HG03354 (cell line): ENCODE measurements at regions not wholly inside any gene's neighbourhood (a gene's known extent, or its start where the extent isn't known, plus 50 kb on each side); places are given as distances from the start of the nearest gene placed in this dataset.
A peak's percentile ranks its signal among the peaks of the same experiment; 100 is the strongest.
"Not testable (repeated sequence)": the region's sequence is repeated elsewhere in the genome, so short reads cannot be mapped to it uniquely, and the experiment has no call there.

ENCODE experiments used
- ATAC-seq: cut with Tn5 transposase; IDR thresholded peaks from one replicate; pipeline ENCODE4 v1.9.1; 2021; ENCODE audit warnings: mild to moderate bottlenecking; ENCODE audit not compliant: unreplicated experiment, poor library complexity, severe bottlenecking

DNA sequence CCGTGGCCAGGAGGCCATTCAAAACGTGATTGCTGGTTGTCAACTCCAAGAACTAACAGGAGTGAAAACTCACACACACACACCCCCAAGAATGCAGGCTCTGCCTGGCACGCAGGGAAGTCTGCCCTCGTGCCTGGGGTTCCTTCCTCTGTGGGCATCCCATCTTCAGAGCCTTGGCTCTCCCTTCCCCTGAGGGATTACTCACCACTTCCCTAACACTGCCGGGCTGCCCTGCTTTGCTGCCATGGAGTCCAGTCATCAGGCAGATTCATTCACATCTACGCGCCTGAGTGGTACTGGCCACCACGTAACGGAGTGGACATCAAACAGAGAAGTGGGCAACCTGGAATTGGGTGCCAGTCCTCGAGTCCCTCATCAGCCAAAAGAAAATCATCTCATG lies 120.7 kb upstream of the TMEM45B start:
- no peak for ATAC-seq

DNA sequence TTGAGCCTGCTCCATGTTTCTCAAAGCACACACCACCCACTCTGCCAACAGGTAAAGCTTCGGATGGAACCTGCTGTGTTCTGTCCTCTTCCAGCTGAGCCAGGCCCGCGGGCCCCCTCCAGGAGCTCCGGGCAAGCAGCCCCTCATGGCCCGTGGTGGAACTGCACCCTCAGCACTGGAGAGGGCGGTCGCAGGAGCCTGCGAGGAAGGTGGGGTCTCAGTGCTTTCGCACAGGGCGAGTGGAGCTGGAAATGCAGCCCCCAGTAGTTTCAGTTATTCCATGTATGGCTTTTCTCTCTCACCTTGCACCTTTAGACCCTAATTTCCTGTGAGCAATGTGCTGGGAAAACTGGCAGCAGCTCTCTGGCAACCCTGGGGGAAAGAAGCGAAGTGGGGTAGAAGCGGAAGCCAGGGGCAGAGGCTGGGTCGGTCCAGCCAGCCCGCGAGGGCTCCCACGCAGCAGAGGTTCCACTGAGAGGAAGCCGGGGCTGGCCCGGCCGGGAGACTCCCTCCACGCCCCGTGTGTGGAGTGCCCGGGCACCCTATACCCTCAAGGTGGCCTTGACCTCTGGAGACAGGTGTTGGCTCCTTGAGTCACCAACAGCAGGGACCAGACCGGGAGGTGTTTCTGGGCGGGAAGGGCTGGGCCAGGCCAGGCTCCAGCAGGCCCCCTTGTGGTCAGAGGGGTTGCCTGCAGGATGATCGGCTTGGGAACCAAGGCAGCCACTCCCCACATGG lies 119.9 kb upstream of the TMEM45B start:
- peak; percentile 95 for ATAC-seq

DNA sequence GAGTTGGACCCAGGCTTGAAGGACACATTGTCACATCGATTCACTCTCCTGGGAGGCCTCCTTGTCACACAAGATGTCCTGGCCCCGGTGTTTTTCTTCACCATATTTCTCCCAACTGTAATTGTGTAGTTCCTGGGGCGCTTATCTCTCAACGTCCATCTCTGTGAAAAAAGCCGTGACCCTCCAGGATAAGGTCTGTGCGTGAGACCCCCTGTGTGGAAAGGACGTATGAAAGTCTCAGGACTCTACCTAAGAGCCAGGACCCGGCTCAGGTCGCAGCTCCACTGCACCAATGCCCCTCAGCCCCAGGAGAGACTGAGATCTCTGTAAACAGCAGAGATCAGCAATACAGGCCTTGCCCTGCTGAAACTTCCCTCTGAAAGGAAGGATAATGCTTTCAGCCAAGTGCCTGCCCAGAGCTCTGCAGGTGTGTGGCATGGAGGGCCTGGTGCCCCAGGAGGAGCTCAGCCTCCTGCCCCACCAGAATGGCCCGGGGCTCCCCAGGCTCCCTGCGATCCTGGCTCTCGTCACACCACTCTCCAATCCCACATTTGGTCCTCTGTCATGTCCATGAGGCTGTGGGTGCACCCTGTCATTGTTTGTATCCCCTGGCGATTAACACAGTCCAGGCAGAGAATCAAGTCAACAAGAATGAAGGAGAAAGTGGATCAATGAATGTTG lies 119.2 kb upstream of the TMEM45B start:
- no peak for ATAC-seq

DNA sequence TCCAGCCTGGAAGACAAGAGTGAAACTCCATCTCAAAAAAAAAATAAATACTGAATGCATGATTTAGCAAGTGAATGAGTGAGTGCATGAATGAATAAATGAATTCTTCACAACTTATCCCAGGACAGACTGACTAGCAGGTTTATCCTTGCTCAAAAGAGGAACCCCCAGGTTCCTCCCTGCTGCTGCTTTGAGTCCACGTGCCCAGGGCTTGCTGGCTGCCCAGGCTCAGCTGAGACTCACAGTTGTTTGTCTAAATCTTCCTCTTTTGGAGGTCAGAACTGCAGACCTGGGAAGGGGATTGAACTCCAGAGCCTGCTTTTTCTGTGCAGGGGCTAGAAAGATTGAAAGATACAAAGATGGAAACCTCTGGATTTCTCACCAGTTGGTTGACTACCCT lies 117.4 kb upstream of the TMEM45B start:
- ATAC-seq: no peak

DNA sequence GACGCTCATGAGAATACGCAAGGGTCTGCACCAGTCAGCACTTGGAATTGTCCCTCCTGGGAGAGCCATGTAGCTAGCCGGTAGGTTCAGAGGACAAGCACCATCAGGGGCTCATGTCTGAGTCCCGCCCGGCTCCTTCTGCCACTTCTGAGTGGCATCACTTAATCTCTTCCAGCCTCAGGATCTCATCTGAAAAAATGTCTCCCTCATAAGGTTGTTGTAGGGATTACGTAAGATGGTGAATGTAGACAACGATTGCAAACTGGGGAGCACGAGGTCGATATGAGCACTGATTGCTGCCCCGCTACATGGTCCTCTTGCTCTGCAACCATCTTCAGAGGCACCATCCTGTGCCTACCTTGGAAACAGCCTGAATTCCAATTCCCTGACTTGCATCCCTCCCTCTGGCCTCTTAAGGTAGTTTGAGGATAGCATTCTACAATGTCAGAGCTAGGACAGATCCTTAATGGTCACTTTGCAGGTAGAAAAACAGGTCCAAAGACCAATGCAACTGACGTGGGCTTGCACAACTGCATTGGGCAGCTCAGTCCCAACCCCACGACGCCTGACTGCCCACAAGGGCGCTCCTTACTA lies 115.8 kb upstream of the TMEM45B start:
- no peak for ATAC-seq

DNA sequence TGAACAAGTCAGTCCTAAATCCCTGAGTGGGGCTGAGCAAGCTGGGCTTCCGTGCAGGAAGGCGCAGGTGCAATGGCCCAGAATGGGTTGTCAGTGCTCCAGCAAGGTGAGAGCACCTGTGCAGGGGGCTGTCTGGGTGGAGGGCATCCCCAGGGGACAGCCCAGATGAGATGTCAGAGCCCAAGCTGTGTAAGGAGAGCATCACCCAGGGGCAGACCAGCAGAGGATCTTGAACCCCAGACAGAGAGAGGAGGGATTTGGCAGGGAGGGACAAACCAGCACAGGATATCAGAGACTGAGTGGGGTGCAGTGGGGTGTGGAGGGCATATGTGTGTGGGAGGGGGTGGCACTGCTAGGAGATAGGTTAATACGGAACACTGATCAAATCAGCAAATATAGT lies 114.9 kb upstream of the TMEM45B start:
- ATAC-seq: no peak

DNA sequence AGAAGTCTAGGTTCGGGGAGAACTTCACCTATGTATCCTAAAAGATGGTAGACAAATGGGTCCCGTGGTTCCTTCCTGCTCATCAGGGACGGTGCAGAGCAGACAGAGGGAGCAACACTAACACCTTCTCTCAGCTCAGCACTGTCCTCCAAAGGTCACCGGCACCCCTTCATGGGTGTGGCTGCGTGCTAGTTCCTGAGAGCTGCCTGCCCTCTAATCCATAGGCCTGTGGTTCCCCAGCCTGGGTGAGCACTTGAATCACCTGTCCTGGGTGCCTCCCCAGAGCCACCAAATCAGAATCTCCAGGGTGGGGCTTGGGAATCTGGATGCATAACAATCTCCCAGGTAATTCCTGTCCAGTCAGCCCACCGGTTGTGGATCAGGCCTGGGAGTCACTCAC lies 113.9 kb upstream of the TMEM45B start:
- no peak for ATAC-seq

DNA sequence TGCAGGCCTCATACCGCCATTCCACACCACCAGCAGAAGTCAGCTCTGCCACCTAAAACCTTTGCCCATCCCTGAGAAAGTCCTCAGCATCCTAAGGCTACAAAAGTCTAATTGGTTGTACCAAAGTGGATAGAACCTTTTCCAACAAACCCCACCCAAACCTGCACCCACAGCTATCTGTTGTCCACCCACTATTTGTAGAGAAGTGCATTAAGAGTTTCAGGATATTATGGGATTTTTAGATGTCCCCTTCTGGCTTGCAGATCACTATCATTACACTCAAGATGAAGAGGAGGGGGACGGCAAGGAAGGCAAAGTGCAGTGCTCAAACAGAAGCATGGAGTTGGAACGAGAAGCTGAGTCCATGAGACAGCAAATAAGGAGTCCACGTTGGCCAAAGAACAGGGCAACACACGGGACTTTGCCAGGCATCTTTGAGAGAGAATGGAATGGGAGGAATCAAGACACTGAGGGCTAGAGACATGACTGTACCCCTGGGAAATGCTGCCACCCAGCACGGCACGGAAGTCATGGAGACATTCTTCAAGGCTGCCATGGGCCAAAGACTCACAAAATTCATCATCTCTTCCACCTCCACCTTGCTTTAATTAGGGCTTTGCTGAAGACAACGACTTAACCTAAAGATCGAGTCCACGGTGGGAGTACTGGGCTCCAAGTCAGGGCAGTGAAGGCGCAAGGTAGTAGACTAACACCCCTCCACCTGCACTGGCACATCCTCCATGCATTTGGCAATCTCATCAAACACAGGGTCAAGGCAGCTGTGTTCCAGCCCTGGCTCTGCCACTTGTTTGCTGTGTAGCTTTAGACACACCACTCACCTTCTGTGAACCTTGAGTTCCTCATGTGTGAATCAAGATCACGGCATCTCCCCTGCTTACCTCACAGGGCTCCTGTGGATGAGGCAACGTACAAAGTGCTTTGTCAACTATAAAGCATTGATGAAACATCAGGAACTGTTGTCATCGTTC lies 112.9 kb upstream of the TMEM45B start:
- no peak for ATAC-seq

DNA sequence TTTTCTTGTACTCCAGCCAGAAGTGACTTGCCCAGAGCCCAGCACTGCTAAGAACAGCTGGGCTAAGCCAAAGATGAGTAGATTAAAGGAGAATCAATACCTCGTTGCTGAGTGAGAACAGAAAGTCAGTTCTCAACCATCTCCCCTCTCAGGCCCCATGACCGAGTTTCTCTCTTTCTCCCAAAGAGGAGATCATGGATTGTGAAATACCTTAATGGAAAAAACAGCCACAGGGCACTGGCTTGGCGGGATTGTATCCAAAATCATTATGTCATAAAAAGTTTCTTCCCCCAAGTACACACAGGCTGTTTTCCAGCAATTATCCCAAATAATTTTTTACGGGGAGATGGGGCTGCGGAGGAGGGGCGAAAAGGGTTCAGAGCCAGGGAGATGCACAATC lies 111.8 kb upstream of the TMEM45B start:
- ATAC-seq: no peak

DNA sequence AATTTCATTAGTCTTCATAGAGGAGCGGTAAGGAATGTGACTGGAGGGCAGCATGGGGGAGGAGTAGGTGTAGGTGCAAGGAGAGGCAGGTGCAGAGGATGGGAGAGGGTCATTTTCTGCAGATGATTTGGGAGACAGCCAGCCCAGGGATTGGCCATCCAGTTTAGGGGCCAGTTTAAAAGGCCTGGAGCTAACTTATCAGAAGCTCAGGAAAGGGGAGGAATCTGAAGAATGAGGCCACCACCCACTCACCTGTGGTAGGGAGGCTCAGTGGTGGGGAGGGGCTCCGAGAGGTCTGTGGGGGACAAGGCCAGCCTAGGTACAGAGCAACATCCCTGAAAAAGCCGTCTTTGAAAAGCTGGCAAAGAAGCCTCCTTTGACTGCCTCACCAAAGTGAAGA lies 110.8 kb upstream of the TMEM45B start:
- no peak for ATAC-seq

DNA sequence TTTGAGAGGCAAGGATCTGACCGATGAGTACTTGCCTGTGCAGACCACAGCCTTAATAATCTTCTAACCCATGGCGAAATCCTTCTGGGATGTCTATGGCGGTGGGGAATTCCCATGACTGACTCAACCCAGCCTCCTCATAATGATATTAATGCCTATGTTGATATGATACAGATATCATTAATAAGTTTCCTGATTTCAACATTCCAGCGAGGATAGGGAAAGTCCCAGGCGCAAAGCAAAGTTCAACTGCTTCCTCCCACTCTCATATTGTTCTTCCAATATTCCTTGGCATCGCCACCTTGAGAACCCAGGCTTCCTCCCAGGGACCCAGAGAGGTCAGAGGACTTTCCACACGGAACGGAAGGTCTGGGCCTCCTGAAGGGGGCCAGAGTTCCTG lies 110.3 kb upstream of the TMEM45B start:
- ATAC-seq: no peak

DNA sequence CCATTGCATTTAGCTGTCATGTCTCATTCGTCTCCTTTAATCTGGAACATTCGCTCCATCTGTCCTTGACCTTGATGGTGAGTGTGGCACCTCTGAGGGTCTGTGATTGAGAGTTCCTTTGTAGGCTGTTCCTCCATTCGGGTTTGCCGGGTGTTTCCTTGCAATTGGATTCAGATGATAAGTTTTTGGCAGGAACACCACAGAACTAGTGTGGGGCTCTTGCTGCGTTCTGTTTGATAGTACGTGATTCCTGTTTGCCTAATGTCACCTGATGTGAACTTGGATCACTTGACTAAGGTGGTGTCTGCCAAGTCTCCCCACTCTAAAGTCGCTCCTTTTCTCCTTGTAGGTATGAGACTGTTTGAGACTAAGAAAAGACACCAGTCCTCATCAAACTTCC lies 109.7 kb upstream of the TMEM45B start:
- no peak for ATAC-seq

DNA sequence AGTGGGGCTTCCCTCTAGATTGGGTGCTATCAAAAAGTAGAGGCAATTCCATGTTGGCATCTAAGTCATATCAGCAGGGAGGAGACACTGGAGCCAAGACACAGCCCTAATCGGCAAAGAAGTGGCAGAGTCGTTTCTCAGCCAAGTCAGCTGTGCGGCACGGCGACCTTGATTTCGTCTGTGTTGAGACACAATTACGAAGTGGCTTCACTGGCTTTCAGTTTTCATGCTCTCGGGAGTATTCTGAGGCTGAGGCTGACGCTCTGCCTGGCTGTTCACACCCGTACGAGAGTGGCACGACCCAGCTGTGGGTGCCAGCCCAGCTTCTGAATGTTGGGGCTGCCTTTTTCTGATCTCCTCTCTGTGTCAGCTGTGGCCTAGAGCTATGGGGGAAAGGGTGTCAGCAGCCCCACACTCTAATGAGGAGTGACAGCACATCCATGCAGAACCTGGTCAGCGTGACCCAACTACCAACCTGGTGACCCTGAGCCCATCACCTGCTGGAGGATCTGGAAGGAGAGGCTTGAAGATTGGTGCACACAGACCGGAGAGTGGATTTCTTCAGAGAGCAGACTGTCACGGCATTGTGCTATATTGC lies 105.7 kb upstream of the TMEM45B start:
- ATAC-seq: no peak

DNA sequence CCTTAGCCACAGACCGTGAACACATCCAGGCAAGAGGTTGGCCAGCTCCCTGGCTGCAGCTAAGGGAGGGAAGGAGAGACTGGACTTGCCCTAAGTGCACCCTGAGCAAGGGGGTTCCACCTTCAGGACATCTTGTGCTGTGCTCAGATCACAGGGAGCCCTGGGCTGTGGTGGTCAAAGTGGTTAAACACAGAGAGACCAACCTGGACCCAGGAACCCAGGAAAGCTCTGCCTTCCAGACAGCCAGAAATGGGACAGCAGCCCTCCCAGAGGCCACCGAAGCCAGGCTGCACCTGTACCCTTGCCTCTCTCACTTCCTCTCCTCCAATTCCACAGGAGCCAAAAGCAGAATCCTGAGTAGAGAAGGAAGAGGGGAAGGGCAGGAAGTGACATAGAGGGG lies 105.2 kb upstream of the TMEM45B start:
- no peak for ATAC-seq

DNA sequence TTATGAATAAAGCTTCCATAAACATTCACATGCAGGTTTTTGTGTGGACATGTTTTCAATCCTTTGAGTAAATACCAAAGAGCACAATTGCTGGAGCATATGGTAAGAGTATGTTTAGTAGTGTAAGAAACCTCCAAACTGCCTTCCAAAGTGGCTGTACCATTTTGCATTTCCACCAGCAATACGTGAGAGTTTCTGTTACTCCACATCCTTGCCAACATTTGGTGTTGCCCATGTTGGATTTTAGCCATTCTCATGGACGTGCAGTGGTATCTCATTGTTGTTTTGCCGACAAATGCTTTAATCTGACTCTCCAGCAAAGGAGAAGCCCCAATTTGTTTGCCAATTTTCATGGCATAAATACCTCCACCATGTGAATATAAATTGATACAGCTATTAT lies 103.9 kb upstream of the TMEM45B start:
- no peak for ATAC-seq

DNA sequence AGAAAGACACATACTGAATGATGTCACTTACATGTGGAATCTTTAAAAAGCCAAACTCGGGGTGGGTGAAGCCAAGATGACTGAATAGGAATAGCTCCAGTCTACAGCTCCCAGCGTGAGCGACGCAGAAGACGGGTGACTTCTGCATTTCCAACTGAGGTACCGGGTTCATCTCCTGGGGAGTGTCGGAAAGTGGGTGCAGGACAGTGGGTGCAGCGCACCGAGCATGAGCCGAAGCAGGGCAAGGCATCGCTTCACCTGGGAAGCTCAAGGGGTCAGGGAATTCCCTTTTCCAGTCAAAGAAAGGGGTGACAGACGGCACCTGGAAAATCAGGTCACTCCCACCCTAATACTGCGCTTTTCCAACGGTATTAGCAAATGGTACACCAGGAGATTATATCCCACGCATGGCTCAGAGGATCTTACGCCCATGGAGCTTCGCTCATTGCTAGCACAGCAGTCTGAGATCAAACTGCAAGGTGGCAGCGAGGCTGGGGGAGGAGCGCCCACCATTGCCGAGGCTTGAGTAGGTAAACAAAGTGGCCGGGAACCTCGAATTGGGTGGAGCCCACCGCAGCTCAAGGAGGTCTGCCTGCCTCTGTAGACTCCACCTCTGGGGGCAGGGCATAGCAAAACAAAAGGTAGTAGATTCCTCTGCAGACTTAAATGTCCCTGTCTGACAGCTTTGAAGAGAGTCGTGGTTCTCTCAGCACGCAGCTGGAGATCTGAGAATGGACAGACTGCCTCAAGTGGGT lies 103.0 kb upstream of the TMEM45B start:
- not testable (repeated sequence) for ATAC-seq

DNA sequence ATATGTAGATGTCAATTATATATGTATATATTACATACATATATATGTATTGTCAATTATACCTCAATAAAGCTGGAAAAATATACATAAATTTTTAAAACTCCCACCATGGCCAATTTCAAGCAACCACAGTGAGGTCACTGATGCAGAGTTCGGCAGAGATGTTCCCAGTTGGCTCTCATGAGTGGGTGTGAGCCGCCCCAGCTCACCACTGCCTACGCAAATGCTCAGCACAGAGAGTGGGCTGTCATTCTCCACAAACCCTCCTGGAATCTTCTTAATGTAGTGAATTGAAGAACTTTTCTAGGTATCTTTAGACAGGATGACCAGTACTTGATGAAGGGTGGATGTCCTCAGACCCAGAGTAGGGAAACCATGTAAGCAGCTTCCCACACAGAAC lies 96.6 kb upstream of the TMEM45B start:
- ATAC-seq: no peak

DNA sequence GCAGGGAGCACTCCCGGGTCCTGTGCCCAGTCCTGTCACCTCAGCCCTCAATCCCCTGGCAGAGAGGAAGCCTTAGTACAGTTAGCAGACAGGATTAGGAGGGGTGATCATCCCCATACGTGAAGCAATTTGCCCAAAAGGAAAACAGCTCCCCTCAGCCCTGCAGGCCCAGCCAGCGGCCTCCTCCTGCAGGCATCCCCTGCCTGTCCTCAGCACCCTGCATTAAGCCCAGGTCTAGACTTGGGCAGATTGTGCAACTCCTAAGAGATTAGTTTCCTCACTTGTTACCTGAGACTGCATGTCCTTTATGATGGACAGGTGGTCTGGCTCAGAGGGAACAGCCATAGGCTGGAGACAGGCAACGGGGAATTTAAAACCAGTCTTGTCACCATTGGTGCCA lies 95.5 kb upstream of the TMEM45B start:
- ATAC-seq: no peak

DNA sequence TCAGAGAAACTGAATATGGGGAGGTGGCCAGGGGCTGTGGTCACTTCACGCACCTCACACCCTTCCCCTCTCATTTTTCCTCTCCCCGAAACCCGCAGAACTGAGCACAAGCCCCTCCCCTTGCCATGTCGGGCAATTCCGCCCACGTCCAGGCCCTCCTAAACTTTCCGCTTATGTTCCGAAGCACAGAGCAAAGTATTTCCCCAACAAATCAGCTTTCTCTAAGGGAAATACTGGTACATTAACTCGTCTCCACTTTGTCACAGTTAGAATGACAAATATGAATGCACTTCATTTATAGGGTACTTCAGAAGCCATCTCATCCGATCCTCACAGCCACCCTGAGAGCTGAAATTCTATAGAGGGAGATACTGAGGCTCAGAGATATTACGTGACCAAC lies 94.7 kb upstream of the TMEM45B start:
- no peak for ATAC-seq
